Muscle of leg (tissue), 3 donors: ENCODE measurements at regions not wholly inside any gene's neighbourhood (a gene's known extent, or its start where the extent isn't known, plus 50 kb on each side); places are given as distances from the start of the nearest gene placed in this dataset.
A peak's percentile ranks its signal among the peaks of the same experiment; 100 is the strongest.

Experiments
- DNase-seq: peaks from one replicate; pipeline ENCODE4 v3.0.0; 2013
- H3K27ac ChIP-seq: one replicate; pipeline ENCODE4 v1.5.1; 2013; ENCODE audit warnings: mild to moderate bottlenecking, low read length, control low read depth
- H3K27me3 ChIP-seq: one replicate; pipeline ENCODE4 v1.6.1; 2013; ENCODE audit warnings: low read length; ENCODE audit not compliant: control insufficient read depth, insufficient read depth
- H3K36me3 ChIP-seq: one replicate; pipeline ENCODE4 v1.6.1; 2013; ENCODE audit warnings: low read length; ENCODE audit not compliant: control insufficient read depth, insufficient read depth
- H3K4me1 ChIP-seq: one replicate; pipeline ENCODE4 v1.6.1; 2013; ENCODE audit warnings: low read length; ENCODE audit not compliant: control insufficient read depth, insufficient read depth
- H3K4me3 ChIP-seq: one replicate; pipeline ENCODE4 v1.5.1; 2013; ENCODE audit warnings: low read length, control low read depth
- H3K9me3 ChIP-seq: replicated peaks from 2 replicates; pipeline ENCODE4 v1.6.1; 2013; ENCODE audit warnings: low read depth, low read length; ENCODE audit not compliant: control insufficient read depth
- WGBS: methylation state at CpG from one replicate; pipeline ENCODE4 v1.1.5; 2013; ENCODE audit warnings: missing lambda C conversion rate; ENCODE audit not compliant: insufficient coverage; 5-methylcytosine and 5-hydroxymethylcytosine counted together

GRCh38 chr5:120852222-120852860, 388.2 kb downstream of the PRR16 start:
- no peaks in the 10 kb centered on the region for H3K4me1 ChIP-seq
- H3K4me3 ChIP-seq = no peak overlapping the region
- H3K27ac ChIP-seq = no peak overlapping the region
- no peaks in the 10 kb centered on the region for H3K27me3 ChIP-seq
- no peaks in the 10 kb centered on the region for H3K9me3 ChIP-seq
- no peaks in the 10 kb centered on the region for H3K36me3 ChIP-seq
- no peak for DNase-seq
- WGBS = no CpG with 5 or more reads among the region's 1 CpG

GRCh38 chr5:120866997-120867396, 402.9 kb downstream of the PRR16 start:
- no peaks in the 10 kb centered on the region for H3K4me1 ChIP-seq
- no peak overlapping the region for H3K27ac ChIP-seq
- H3K4me3 ChIP-seq = no peak overlapping the region
- DNase-seq = no peak
- no peaks in the 10 kb centered on the region for H3K9me3 ChIP-seq
- WGBS = 85% methylated on average over 2 of the region's 7 CpGs
- no peaks in the 10 kb centered on the region for H3K27me3 ChIP-seq
- H3K36me3 ChIP-seq = no peaks in the 10 kb centered on the region

GRCh38 chr5:120869831-120870230, 405.7 kb downstream of the PRR16 start:
- Histone ChIP-seq H3K4me1 (no peaks in the 10 kb centered on the region), H3K9me3 (no peaks in the 10 kb centered on the region), H3K27ac (no peak overlapping the region), H3K36me3 (no peaks in the 10 kb centered on the region), H3K4me3 (no peak overlapping the region), H3K27me3 (no peaks in the 10 kb centered on the region)
- WGBS = no CpG with 5 or more reads among the region's 1 CpG
- DNase-seq = no peak

GRCh38 chr5:120872297-120872696, 408.2 kb downstream of the PRR16 start:
- DNase-seq = peak; percentile 32
- Histone ChIP-seq H3K9me3 (no peaks in the 10 kb centered on the region), H3K27me3 (no peaks in the 10 kb centered on the region), H3K4me3 (no peak overlapping the region), H3K4me1 (no peaks in the 10 kb centered on the region), H3K36me3 (no peaks in the 10 kb centered on the region), H3K27ac (no peak overlapping the region)
- WGBS = 27% methylated on average over 1 of the region's 2 CpGs

GRCh38 chr5:120873083-120873482, 409.0 kb downstream of the PRR16 start:
- DNase-seq = peak; percentile 48
- no peak overlapping the region for H3K4me3 ChIP-seq
- H3K27me3 ChIP-seq = no peaks in the 10 kb centered on the region
- no CpG with 5 or more reads among the region's 1 CpG for WGBS
- no peak overlapping the region for H3K27ac ChIP-seq
- H3K4me1 ChIP-seq = no peaks in the 10 kb centered on the region
- H3K9me3 ChIP-seq = no peaks in the 10 kb centered on the region
- H3K36me3 ChIP-seq = no peaks in the 10 kb centered on the region

- Histone ChIP-seq H3K27ac (no peak overlapping the region), H3K36me3 (no peaks in the 10 kb centered on the region), H3K9me3 (no peaks in the 10 kb centered on the region), H3K4me1 (no peaks in the 10 kb centered on the region), H3K27me3 (no peaks in the 10 kb centered on the region), H3K4me3 (no peak overlapping the region)
- no peak for DNase-seq
These were observed 410.2 kb downstream of the PRR16 start for GRCh38 chr5:120874081-120874862.

GRCh38 chr5:120882038-120882775, 418.1 kb downstream of the PRR16 start:
- Histone ChIP-seq H3K27me3 (no peaks in the 10 kb centered on the region), H3K9me3 (no peaks in the 10 kb centered on the region), H3K36me3 (no peaks in the 10 kb centered on the region), H3K4me1 (no peaks in the 10 kb centered on the region), H3K27ac (no peak overlapping the region), H3K4me3 (no peak overlapping the region)
- DNase-seq = no peak
- no CpG with 5 or more reads among the region's 4 CpGs for WGBS

- Histone ChIP-seq H3K27ac (no peak overlapping the region), H3K36me3 (no peaks in the 10 kb centered on the region), H3K4me3 (no peak overlapping the region), H3K9me3 (no peaks in the 10 kb centered on the region), H3K27me3 (no peaks in the 10 kb centered on the region), H3K4me1 (no peaks in the 10 kb centered on the region)
- no peak for DNase-seq
- WGBS = 92% methylated on average over 6 of the region's 7 CpGs
These were observed 422.3 kb downstream of the PRR16 start for GRCh38 chr5:120886351-120886860.

GRCh38 chr5:120895660-120896059, 431.6 kb downstream of the PRR16 start:
- no peak overlapping the region for H3K27ac ChIP-seq
- H3K4me1 ChIP-seq = no peaks in the 10 kb centered on the region
- no peak for DNase-seq
- H3K9me3 ChIP-seq = no peaks in the 10 kb centered on the region
- no peak overlapping the region for H3K4me3 ChIP-seq
- no peaks in the 10 kb centered on the region for H3K36me3 ChIP-seq
- WGBS = 30% methylated on average over 1 of the region's 2 CpGs
- no peaks in the 10 kb centered on the region for H3K27me3 ChIP-seq

- Histone ChIP-seq H3K9me3 (no peaks in the 10 kb centered on the region), H3K4me1 (no peaks in the 10 kb centered on the region), H3K36me3 (no peaks in the 10 kb centered on the region), H3K4me3 (no peak overlapping the region), H3K27ac (no peak overlapping the region), H3K27me3 (no peaks in the 10 kb centered on the region)
- DNase-seq = no peak
- WGBS = no CpG with 5 or more reads among the region's 1 CpG
These were observed 437.1 kb downstream of the PRR16 start for GRCh38 chr5:120901199-120901598.
